SK-N-SH treated with all-trans-retinoic acid at 6 μM for 48 hours (cell line): ENCODE measurements at regions not wholly inside any gene's neighbourhood (a gene's known extent, or its start where the extent isn't known, plus 50 kb on each side); places are given as distances from the start of the nearest gene placed in this dataset.

Experiments
- GLIS3 ChIP-seq: fragments of 250-450 bp; sonication (Bioruptor Pico); IDR thresholded peaks from 2 replicates; pipeline ENCODE4 v1.5.0; 2020; ENCODE audit warnings: mild to moderate bottlenecking, moderate library complexity
- TOX ChIP-seq: fragments of 250-450 bp; sonication (Bioruptor Pico); IDR thresholded peaks from 2 replicates; pipeline ENCODE4 v1.8.0; 2021; ENCODE audit warnings: mild to moderate bottlenecking, moderate library complexity, borderline replicate concordance
- ZFP3 ChIP-seq: fragments of 250-450 bp; sonication (Bioruptor Pico); IDR thresholded peaks from 2 replicates; pipeline ENCODE4 v1.5.0; 2020; ENCODE audit warnings: mild to moderate bottlenecking, moderate library complexity
- ZFP30 ChIP-seq: fragments of 450-650 bp; formaldehyde crosslinking; IDR thresholded peaks from 2 replicates; pipeline ENCODE4 v1.5.0; 2022; ENCODE audit warnings: mild to moderate bottlenecking, moderate library complexity
- ZNF70 ChIP-seq: fragments of 450-650 bp; formaldehyde crosslinking; IDR thresholded peaks from 2 replicates; pipeline ENCODE4 v1.5.0; 2020; ENCODE audit warnings: mild to moderate bottlenecking, moderate library complexity

DNA sequence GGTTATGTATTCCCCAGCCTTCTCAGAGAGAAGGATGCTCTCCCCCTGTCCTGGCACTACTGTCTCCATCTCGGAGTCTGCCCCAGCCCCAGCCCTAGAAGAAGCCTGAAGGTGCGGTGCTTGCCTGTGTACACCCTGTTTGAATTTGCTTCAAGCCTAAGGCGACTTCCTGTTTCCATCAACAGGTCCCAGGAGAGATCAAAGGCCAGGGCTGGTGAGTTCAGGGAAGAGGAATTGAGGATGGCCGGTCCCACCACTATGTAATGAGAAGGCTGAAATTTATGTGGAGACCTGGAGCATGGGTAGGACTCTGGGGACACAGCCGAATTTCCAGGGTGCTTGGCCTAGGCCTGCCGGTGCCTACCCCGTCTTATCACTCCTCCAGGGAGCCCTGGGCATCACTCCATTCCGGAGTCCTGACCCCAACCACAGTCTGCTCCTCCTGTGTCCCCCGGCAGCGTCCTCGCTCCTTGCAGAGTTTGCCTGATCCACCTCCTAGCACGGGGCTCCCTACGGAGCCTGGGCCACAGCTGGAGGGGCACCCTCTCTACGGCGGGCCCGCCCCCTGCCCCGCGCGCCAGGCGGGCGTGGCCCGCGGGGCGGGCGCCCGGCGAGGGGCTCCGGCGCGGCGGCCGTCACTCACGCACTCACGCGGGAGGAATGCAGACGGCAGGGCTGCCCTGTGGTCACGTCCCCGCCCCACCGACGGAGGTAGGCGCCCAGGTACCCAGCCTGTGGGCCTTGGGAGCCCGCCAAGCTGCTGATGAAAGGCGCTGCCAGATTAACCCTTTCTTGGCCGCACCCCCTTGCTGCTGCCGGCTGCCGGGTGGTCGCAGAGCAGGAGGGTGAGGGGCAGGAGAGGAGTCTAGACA is 53.8 kb upstream of the TAC4 start:
- TF ChIP-seq ZNF70 (CRISPR knock-in tag) = no peak
- no peak for TF ChIP-seq TOX (CRISPR knock-in tag)
- no peak for TF ChIP-seq ZFP30 (CRISPR knock-in tag)
- no peak for TF ChIP-seq GLIS3 (CRISPR knock-in tag)
- TF ChIP-seq ZFP3 = no peak
